ENCODE measurements at regions not wholly inside any gene's neighbourhood (a gene's known extent, or its start where the extent isn't known, plus 50 kb on each side); places are given as distances from the start of the nearest gene placed in this dataset.

DNA sequence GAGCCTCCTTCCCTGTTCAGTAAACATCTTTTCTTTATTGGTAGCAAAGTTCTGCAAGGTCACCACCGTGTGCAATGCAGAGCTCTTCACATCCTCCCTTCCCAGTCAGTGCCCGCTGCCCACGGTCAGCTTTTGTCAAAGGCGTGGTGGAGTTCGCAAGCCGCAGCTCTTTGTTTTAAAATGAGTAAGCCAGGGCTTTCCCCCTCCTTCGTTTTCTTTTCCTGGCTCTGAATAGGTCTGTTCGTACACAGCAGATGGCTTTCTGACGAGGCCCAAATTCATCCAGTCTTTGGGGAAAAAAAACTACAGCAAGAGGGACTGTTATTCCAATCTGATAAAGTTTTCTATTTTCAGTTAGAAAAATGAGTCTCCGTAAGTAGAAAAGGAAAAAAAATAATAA is 153.2 kb downstream of the LRIG2 start:
- peaks cover 9% of the 10 kb centered on the region for H3K4me1 Mint-ChIP-seq (ENCODE audit: low read depth)
- ChIA-PET CTCF (no interaction called here), POLR2A (no interaction called here)
- no peaks in the 10 kb centered on the region for H3K9me3 Mint-ChIP-seq
- no peaks in the 10 kb centered on the region for H3K36me3 Mint-ChIP-seq
- peaks cover 17% of the 10 kb centered on the region for H3K27me3 Mint-ChIP-seq
- peak; percentile 72 for DNase-seq
- no peak overlapping the region for H3K27ac Mint-ChIP-seq
- H3K4me3 Mint-ChIP-seq, result no peak overlapping the region
- intact Hi-C loops (cut with micrococcal nuclease), result loop anchor here (5.0 kb wide), 1 partner anchor 94 kb away; no protein-coding TSS in a partner anchor

DNA sequence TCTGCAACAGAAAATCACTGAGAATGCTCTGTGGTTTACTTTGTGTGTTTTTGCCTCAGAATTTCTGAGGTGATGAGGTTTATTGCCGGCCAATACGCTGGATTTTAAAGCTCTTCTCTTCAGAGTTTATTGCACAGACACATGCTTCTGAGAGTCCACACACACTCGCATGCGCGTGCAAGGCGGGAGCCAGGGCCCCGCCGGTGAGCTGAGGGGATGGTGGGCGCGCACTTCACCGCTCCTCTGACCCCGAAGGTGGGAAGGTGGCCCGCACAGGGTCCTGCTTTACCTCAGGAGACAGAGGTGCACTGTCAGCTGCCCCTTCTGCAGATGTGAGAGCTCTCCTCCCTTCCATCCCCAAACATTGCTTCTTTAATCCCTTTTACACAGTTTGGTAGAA is 158.4 kb upstream of the MAGI3 start:
- H3K4me3 Mint-ChIP-seq, result no peak overlapping the region

DNA sequence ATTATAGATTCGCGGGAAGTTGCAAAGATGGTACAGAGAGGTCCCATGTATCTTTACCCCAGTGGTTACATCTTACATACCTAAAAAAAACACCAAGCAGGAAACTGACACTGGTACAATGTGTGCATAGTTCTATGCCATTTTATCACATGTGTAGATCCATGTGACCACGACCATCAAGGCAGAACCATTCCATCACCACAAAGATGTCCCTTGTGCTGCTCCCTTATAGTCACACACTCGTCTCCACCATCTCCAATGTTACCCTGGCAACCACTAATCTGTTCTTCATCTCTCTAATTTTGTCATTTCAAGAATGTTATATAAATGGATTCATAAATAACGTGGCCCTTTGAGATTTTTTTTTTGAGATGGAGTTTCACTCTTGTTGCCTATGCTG is 156.9 kb upstream of the MAGI3 start:
- ChIA-PET CTCF (no interaction called here), POLR2A (no interaction called here)
- intact Hi-C loops (cut with micrococcal nuclease), result no loop called here
- no peak for DNase-seq
- Mint-ChIP-seq H3K4me1 (ENCODE audit: low read depth) (no peaks in the 10 kb centered on the region), H3K4me3 (no peak overlapping the region), H3K27me3 (peaks cover 8% of the 10 kb centered on the region), H3K27ac (no peak overlapping the region), H3K36me3 (no peaks in the 10 kb centered on the region), H3K9me3 (no peaks in the 10 kb centered on the region)

More for the DNA sequence above, 158.4 kb upstream of the MAGI3 start:
- intact Hi-C loops (cut with micrococcal nuclease), result no loop called here
- Mint-ChIP-seq H3K27ac (no peak overlapping the region), H3K9me3 (no peaks in the 10 kb centered on the region), H3K27me3 (peaks cover 14% of the 10 kb centered on the region), H3K4me1 (ENCODE audit: low read depth) (no peaks in the 10 kb centered on the region), H3K36me3 (no peaks in the 10 kb centered on the region)
- DNase-seq, result no peak
- CTCF ChIA-PET, result no interaction called here
- POLR2A ChIA-PET, result no interaction called here

DNA sequence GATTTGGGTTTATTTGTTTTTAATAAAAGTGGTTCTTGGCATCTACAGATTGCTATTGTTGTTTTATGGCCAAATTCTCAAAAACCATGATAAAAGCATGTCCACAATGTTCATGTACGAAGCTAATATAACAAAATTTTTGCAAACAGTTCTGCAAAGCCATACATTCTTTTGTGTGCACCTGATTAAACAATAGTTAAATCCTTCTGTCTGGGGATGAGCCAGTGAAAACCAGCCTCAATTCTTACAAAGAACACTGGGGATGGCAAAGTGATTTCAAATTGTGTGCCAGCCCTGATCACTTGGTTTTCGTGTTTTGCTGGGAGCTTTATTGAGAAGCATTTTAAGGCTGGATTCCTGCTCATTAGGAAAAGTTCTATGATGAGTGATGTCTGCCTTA is 149.1 kb upstream of the MAGI3 start:
- CTCF ChIA-PET, result no interaction called here
- POLR2A ChIA-PET, result no interaction called here
- no peak for DNase-seq
- H3K27me3 Mint-ChIP-seq, result peaks cover 2% of the 10 kb centered on the region
- H3K9me3 Mint-ChIP-seq, result no peaks in the 10 kb centered on the region
- H3K27ac Mint-ChIP-seq, result no peak overlapping the region
- H3K36me3 Mint-ChIP-seq, result no peaks in the 10 kb centered on the region
- no peak overlapping the region for H3K4me3 Mint-ChIP-seq
- H3K4me1 Mint-ChIP-seq (ENCODE audit: low read depth), result no peaks in the 10 kb centered on the region
- intact Hi-C loops (cut with micrococcal nuclease), result no loop called here

DNA sequence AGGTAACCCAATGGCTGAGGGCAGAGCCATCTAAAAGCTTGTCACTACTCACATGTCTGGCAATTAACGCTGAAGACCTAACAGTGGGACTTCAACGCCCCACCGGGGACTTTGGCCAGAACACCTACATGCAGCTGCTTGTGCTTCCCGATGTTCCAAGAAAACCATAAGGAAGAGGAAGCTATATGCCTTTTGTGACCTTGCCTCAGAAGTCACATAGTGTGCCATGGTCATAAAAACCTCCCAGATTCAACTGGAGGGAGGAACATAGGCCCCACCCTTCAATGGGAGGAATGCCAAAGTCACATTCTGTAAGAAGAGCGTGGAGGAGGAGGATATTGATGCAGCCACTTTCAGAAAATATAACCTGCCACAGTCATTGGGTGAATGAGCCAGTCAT is 147.8 kb upstream of the MAGI3 start:
- POLR2A ChIA-PET, result no interaction called here
- intact Hi-C loops (cut with micrococcal nuclease), result no loop called here
- Mint-ChIP-seq H3K9me3 (no peaks in the 10 kb centered on the region), H3K4me3 (no peak overlapping the region), H3K27me3 (peaks cover 2% of the 10 kb centered on the region), H3K4me1 (ENCODE audit: low read depth) (no peaks in the 10 kb centered on the region), H3K36me3 (no peaks in the 10 kb centered on the region), H3K27ac (no peak overlapping the region)
- CTCF ChIA-PET, result no interaction called here
- no peak for DNase-seq

DNA sequence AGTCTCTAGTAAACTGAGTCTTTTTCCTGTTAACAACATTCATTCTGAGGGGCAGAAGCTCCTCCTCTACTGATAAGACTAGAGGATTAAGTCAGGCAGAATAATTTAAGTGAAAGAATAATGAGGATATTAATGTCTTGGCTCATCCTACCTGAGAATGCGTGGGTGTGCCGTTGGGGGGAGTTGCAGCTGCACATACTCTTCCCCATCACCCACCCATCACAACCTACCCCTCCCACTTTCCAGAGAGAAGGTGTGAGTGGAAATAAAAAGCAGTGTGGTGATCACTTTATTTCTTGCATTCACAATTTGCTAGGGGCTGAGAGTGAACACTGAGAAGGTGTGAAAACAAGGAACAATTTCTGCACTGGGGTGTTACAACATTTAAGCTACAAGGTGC is 146.8 kb upstream of the MAGI3 start:
- DNase-seq, result no peak
- H3K36me3 Mint-ChIP-seq, result no peaks in the 10 kb centered on the region
- intact Hi-C loops (cut with micrococcal nuclease), result no loop called here
- no peaks in the 10 kb centered on the region for H3K4me1 Mint-ChIP-seq (ENCODE audit: low read depth)
- no peak overlapping the region for H3K4me3 Mint-ChIP-seq
- CTCF ChIA-PET, result no interaction called here
- no peaks in the 10 kb centered on the region for H3K27me3 Mint-ChIP-seq
- H3K9me3 Mint-ChIP-seq, result no peaks in the 10 kb centered on the region
- H3K27ac Mint-ChIP-seq, result no peak overlapping the region
- POLR2A ChIA-PET, result no interaction called here

DNA sequence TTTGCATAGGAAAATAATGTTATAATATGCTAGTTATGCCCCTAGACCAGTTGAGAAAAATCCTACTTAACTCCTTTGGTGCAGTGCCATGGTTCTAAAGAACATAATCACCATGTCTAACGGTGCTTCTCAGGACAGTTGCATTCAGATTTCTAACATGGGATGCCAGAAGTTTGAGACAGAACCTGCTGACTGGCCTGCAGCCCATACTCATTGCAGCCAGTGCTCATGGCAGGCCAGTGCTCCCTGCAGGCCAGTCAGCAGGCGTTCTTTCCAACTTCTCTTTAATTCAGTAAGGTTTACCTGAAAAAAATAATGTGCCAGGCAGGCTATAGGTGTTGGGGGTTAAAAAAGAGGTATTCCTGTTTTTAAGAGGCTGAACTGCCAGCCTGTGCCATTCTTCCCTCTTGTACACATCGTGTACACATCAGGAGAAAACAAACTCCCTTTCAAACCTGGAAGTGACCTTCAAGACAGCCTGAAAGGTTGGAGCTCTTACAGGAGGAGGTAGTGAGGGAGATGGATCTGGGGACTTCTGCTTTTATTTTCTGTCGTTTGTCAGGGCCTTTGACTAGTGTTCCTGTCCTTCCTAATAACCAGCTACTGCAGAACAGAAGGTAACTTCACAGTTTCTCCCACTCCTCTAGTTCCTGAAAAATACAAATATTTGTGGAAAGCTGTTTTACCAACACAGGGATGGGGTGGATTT is 146.0 kb upstream of the MAGI3 start:
- Mint-ChIP-seq H3K4me3 (no peak overlapping the region), H3K9me3 (no peaks in the 10 kb centered on the region), H3K36me3 (no peaks in the 10 kb centered on the region), H3K27me3 (no peaks in the 10 kb centered on the region), H3K4me1 (ENCODE audit: low read depth) (no peaks in the 10 kb centered on the region), H3K27ac (no peak overlapping the region)
- ChIA-PET POLR2A (no interaction called here), CTCF (no interaction called here)
- DNase-seq, result no peak
- intact Hi-C loops (cut with micrococcal nuclease), result no loop called here

DNA sequence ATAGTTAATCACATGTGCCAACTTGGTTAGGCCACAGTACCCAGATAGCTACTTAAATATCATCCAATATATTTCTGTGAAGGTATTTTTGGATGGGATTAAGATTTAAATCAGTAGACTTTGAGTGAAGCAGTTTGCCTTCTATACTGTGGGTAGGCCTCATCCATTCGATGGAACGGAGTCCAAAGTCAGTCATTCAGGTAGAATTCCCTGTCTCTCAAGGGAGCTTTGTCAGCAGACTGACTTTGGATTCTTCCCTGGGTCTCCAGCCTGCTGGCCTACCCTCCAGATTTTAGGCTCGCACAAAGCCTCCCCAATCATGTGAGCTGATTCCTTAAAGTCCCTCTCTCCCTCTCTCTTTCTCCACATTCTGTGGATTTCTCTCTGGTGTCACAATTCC is 145.1 kb upstream of the MAGI3 start:
- intact Hi-C loops (cut with micrococcal nuclease), result no loop called here
- CTCF ChIA-PET, result no interaction called here
- no peaks in the 10 kb centered on the region for H3K4me1 Mint-ChIP-seq (ENCODE audit: low read depth)
- H3K9me3 Mint-ChIP-seq, result no peaks in the 10 kb centered on the region
- no peaks in the 10 kb centered on the region for H3K36me3 Mint-ChIP-seq
- no peak overlapping the region for H3K4me3 Mint-ChIP-seq
- H3K27me3 Mint-ChIP-seq, result peaks cover 3% of the 10 kb centered on the region
- no peak for DNase-seq
- H3K27ac Mint-ChIP-seq, result no peak overlapping the region
- POLR2A ChIA-PET, result no interaction called here

DNA sequence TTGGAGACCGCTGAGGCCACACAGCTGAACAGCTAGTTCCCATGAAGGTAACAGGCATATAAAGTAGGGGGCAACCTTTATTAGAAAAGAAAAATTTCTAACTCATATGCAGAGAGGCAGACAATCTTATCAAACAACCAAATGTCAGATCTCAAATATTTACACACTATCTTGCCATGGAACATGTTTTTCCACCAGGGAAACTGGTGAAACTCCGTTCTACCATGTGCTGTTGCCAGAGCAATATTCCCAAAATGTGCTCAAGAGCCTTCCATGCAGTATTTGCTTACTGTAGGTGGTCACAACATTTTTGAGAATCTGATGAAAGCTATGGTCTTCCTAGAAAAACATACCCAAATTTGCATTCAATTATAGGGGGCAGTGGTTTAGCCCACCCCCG is 143.4 kb upstream of the MAGI3 start:
- ChIA-PET POLR2A (no interaction called here), CTCF (no interaction called here)
- H3K9me3 Mint-ChIP-seq, result no peaks in the 10 kb centered on the region
- no peak overlapping the region for H3K27ac Mint-ChIP-seq
- H3K4me3 Mint-ChIP-seq, result no peak overlapping the region
- no peaks in the 10 kb centered on the region for H3K36me3 Mint-ChIP-seq
- no peak for DNase-seq
- peaks cover 5% of the 10 kb centered on the region for H3K27me3 Mint-ChIP-seq
- intact Hi-C loops (cut with micrococcal nuclease), result no loop called here
- no peaks in the 10 kb centered on the region for H3K4me1 Mint-ChIP-seq (ENCODE audit: low read depth)

DNA sequence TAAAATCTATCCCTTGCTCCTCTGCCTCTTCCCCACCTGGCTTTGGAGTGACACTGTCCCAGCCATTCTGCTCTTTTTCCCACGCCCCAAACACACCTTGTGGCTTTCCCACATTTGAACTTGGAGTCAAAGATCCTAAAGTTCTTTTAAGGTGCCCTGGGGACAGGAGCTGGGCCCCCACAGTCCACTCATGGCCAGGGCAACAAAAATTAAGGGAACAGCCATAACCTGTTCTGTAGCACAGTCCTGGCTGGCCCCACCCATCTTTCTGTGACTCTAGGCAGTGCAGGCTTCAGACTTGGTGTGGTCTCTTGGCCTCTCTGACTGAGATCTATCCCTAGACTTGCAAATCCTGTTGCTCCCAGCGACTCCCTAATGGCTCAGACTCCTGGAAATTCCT is 143.0 kb upstream of the MAGI3 start:
- H3K27me3 Mint-ChIP-seq, result peaks cover 5% of the 10 kb centered on the region
- no peak overlapping the region for H3K27ac Mint-ChIP-seq
- POLR2A ChIA-PET, result no interaction called here
- intact Hi-C loops (cut with micrococcal nuclease), result no loop called here
- no peaks in the 10 kb centered on the region for H3K9me3 Mint-ChIP-seq
- H3K4me1 Mint-ChIP-seq (ENCODE audit: low read depth), result no peaks in the 10 kb centered on the region
- DNase-seq, result no peak
- CTCF ChIA-PET, result no interaction called here
- no peaks in the 10 kb centered on the region for H3K36me3 Mint-ChIP-seq
- H3K4me3 Mint-ChIP-seq, result no peak overlapping the region

DNA sequence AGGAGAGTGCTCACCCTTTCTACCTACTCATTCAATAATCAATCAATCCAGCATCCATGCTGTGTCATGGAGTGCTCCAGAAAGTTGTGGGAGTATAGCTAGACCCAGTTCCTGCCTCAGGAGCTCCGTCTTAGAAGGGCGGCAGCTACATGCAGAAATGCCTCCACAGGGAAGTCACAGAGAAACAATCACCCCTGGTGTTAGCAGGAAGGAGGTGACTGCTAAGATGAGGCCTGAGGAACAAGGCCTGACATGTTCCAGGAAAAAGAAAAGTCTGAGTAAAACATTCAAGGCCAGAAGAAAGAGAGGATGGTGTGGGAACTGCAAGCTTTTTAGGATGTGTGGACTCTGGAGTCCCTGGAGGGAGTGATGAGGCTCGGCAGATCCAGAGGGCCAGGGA is 142.5 kb upstream of the MAGI3 start:
- H3K9me3 Mint-ChIP-seq, result no peaks in the 10 kb centered on the region
- ChIA-PET CTCF (no interaction called here), POLR2A (no interaction called here)
- H3K4me1 Mint-ChIP-seq (ENCODE audit: low read depth), result no peaks in the 10 kb centered on the region
- no peak overlapping the region for H3K4me3 Mint-ChIP-seq
- no peaks in the 10 kb centered on the region for H3K36me3 Mint-ChIP-seq
- no peak overlapping the region for H3K27ac Mint-ChIP-seq
- intact Hi-C loops (cut with micrococcal nuclease), result no loop called here
- peaks cover 5% of the 10 kb centered on the region for H3K27me3 Mint-ChIP-seq
- no peak for DNase-seq

DNA sequence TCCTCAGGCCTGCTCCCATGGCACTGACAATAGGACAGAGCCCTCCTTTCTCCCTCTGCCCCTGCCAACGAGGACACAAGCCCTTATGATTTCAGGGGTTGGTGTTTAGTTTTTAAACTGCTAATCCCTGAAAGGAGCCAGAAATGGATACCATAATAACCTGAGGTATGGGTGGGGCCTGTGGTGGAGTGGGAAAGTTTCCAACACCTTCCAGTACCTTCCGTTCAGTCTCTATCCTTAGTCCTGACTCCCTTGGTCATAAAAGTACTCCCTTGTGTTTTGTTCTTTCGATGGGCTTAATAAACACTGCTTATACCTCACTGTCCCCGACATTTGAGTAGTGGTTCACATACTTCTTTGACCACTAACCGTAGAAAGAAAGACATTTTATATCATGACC is 141.8 kb upstream of the MAGI3 start:
- POLR2A ChIA-PET, result no interaction called here
- CTCF ChIA-PET, result no interaction called here
- H3K36me3 Mint-ChIP-seq, result no peaks in the 10 kb centered on the region
- H3K9me3 Mint-ChIP-seq, result no peaks in the 10 kb centered on the region
- no peak overlapping the region for H3K27ac Mint-ChIP-seq
- H3K4me3 Mint-ChIP-seq, result no peak overlapping the region
- H3K27me3 Mint-ChIP-seq, result peaks cover 5% of the 10 kb centered on the region
- no peak for DNase-seq
- no peaks in the 10 kb centered on the region for H3K4me1 Mint-ChIP-seq (ENCODE audit: low read depth)
- intact Hi-C loops (cut with micrococcal nuclease), result no loop called here

DNA sequence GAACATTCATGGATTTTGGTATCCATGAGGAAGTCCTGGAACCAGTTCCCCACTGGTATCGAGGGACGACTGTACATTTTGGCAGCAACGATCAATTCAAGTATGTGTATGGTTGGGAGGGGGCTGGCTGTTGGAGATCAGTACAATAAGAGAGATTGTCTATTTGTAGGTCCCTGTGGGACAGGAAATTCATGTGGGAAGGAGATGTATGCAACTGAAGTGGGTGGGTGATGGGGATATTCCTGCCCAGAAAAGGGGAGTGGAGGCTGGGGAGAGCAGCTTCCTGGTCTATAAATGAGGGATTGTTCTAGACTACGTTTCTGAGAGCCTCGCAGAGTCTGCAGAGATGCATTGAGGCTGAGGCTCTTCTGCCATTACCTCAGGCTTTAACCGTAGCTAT is 140.2 kb upstream of the MAGI3 start:
- no peaks in the 10 kb centered on the region for H3K36me3 Mint-ChIP-seq
- no peak overlapping the region for H3K27ac Mint-ChIP-seq

DNA sequence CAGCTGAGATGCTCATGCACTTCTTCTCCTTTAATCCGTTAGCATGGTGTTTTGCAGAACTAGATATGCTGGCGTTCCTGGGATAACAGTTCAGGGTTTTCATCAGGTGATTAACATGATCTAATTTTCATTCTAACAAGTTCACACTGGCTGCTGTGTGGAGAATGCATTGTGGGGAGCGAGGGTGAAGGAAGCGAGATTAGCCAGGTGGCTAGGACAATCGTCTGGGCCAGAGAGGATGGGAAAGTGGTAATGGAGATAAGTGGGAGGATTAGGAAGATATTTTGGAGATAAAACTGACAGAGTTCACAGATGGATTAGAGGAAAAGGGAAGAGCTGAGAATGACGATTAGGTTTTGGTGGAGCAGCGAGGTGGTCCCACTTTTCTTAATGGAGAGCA is 138.1 kb upstream of the MAGI3 start:
- H3K27ac Mint-ChIP-seq, result no peak overlapping the region
- CTCF ChIA-PET, result no interaction called here
- POLR2A ChIA-PET, result no interaction called here
- no peaks in the 10 kb centered on the region for H3K36me3 Mint-ChIP-seq
- intact Hi-C loops (cut with micrococcal nuclease), result no loop called here
- no peaks in the 10 kb centered on the region for H3K4me1 Mint-ChIP-seq (ENCODE audit: low read depth)
- H3K4me3 Mint-ChIP-seq, result no peak overlapping the region
- peaks cover 5% of the 10 kb centered on the region for H3K27me3 Mint-ChIP-seq
- H3K9me3 Mint-ChIP-seq, result no peaks in the 10 kb centered on the region
- no peak for DNase-seq

More for the DNA sequence above, 140.2 kb upstream of the MAGI3 start:
- intact Hi-C loops (cut with micrococcal nuclease), result no loop called here
- Mint-ChIP-seq H3K4me3 (no peak overlapping the region), H3K9me3 (no peaks in the 10 kb centered on the region), H3K4me1 (ENCODE audit: low read depth) (no peaks in the 10 kb centered on the region), H3K27me3 (peaks cover 5% of the 10 kb centered on the region)
- POLR2A ChIA-PET, result no interaction called here
- no peak for DNase-seq
- CTCF ChIA-PET, result no interaction called here
